ENCODE measurements at regions not wholly inside any gene's neighbourhood (a gene's known extent, or its start where the extent isn't known, plus 50 kb on each side); places are given as distances from the start of the nearest gene placed in this dataset.

GRCh38 chr15:70311821-70312220, 214.1 kb upstream of the TLE3 start:
- no peak overlapping the region for H3K4me3 ChIP-seq (ENCODE audit: low read depth, low read length)
- TF ChIP-seq, protein P1, sequence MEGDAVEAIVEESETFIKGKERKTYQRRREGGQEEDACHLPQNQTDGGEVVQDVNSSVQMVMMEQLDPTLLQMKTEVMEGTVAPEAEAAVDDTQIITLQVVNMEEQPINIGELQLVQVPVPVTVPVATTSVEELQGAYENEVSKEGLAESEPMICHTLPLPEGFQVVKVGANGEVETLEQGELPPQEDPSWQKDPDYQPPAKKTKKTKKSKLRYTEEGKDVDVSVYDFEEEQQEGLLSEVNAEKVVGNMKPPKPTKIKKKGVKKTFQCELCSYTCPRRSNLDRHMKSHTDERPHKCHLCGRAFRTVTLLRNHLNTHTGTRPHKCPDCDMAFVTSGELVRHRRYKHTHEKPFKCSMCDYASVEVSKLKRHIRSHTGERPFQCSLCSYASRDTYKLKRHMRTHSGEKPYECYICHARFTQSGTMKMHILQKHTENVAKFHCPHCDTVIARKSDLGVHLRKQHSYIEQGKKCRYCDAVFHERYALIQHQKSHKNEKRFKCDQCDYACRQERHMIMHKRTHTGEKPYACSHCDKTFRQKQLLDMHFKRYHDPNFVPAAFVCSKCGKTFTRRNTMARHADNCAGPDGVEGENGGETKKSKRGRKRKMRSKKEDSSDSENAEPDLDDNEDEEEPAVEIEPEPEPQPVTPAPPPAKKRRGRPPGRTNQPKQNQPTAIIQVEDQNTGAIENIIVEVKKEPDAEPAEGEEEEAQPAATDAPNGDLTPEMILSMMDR (conservative IDR thresholded peaks at IDR 0.05; ENCODE audit: low read depth, low read length) = no peak
- no peak for DNase-seq (ENCODE audit: low read depth)

- H3K4me3 ChIP-seq (ENCODE audit: low read depth, low read length) = no peak overlapping the region
- TF ChIP-seq, protein P1 (conservative IDR thresholded peaks at IDR 0.05; ENCODE audit: low read depth, low read length) = no peak
- no peak for DNase-seq (ENCODE audit: low read depth)
These were observed 212.0 kb upstream of the TLE3 start for GRCh38 chr15:70309716-70310115.

- no peak for DNase-seq (ENCODE audit: low read depth)
- no peak overlapping the region for H3K4me3 ChIP-seq (ENCODE audit: low read depth, low read length)
- TF ChIP-seq, protein P1 (conservative IDR thresholded peaks at IDR 0.05; ENCODE audit: low read depth, low read length) = no peak
These were observed 211.2 kb upstream of the TLE3 start for GRCh38 chr15:70308735-70309434.

DNA sequence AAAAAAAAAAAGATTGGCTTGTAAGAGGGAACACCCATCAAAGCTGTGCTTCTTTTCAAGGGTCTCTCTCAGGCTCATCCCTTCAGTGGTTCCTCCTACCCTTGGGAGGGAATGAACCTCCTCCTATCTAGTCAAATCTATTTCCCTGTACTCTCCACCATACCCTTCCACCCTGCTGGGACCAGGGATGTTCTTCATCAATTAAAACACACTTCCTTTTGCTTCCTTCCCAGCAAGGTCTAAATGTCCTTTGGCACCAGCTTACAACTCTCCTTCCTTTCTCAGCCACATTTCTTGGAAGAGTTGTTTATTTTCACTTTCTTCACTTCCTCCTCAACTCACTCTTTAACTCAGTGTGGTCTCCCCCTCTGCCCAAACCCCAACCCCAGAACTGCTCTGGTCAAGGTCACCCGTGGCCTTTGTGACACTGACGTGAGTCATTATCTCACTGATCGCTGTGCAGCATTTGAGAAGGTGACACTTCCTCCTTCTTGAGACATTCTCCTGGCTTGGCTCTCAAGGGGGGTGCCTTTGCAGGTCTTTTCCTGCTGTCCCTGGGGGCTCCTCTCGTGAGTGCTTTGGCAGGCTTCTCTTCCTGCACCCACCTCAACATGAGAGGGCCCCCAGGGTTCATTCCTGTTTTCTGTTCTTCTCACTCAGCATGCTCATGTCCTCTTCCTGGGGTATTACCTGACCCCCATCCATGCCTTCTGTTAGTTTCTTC, 210.5 kb upstream of the TLE3 start:
- no peak overlapping the region for H3K4me3 ChIP-seq (ENCODE audit: low read depth, low read length)
- TF ChIP-seq, protein P1 (conservative IDR thresholded peaks at IDR 0.05; ENCODE audit: low read depth, low read length) = no peak
- DNase-seq (ENCODE audit: low read depth) = no peak

DNA sequence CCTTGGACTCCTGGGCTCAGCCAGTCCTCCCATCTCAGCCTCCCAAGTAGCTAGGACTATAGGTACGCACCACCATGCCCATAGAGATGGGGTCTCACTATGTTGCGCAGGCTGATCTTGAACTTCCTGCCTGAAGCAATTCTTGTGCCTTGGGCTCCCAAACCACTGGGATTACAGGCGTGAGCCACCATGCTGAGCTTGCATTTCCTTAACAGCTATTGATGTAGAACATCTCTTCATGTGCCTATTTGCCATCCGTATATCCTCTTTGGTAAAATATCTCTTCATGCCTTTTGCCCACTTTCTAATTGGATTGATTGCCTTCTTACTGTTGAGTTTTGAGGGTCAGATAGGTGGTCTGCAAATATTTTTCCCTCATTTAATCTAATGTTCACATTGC, 208.9 kb upstream of the TLE3 start:
- no peak overlapping the region for H3K4me3 ChIP-seq (ENCODE audit: low read depth, low read length)
- TF ChIP-seq, protein P1 (conservative IDR thresholded peaks at IDR 0.05; ENCODE audit: low read depth, low read length) = no peak
- no peak for DNase-seq (ENCODE audit: low read depth)

- no peak for DNase-seq (ENCODE audit: low read depth)
- no peak overlapping the region for H3K4me3 ChIP-seq (ENCODE audit: low read depth, low read length)
- TF ChIP-seq, protein P1 (conservative IDR thresholded peaks at IDR 0.05; ENCODE audit: low read depth, low read length) = no peak
These were observed 208.4 kb upstream of the TLE3 start for GRCh38 chr15:70306081-70306480.
